ENCODE measurements at regions not wholly inside any gene's neighbourhood (a gene's known extent, or its start where the extent isn't known, plus 50 kb on each side); places are given as distances from the start of the nearest gene placed in this dataset.

- no peak for TF ChIP-seq ELF1 (IDR thresholded peaks at IDR 0.05; ENCODE audit: borderline replicate concordance, low read depth)
- TF ChIP-seq CTCF (IDR thresholded peaks at IDR 0.05 in 2 of 3, conservative IDR thresholded peaks at IDR 0.05 in 1 of 3; ENCODE audit: borderline replicate concordance in 1 of 3, insufficient read depth in 1 of 3, low read depth in 2 of 3, low read length in 2 of 3) = no peak
- TF ChIP-seq ZNF274 (IDR thresholded peaks at IDR 0.05; ENCODE audit: low read depth, low read length) = no peak
- no peak for TF ChIP-seq POLR2A (IDR thresholded peaks at IDR 0.05; ENCODE audit: borderline replicate concordance, extremely low read depth, insufficient read depth, insufficient read length)
These were observed 81.3 kb downstream of the PDGFA start for GRCh38 chr7:438361-438760.
